ENCODE measurements at regions not wholly inside any gene's neighbourhood (a gene's known extent, or its start where the extent isn't known, plus 50 kb on each side); places are given as distances from the start of the nearest gene placed in this dataset.

GRCh38 chr4:28225050-28225449, 1364.4 kb downstream of the STIM2 start:
- Histone ChIP-seq H3K4me1 (no peaks in the 10 kb centered on the region), H3K27me3 (no peaks in the 10 kb centered on the region), H3K27ac (no peak overlapping the region), H3K36me3 (no peaks in the 10 kb centered on the region), H3K9me3 (no peaks in the 10 kb centered on the region), H3K4me3 (no peak overlapping the region)
- intact Hi-C loops (cut with DNase I), result no loop called here
- peak in 1 of 12 donors; percentile 9 for TF ChIP-seq CTCF (IDR thresholded peaks at IDR 0.05)
- no peak for TF ChIP-seq POLR2A (IDR thresholded peaks at IDR 0.05)
- ATAC-seq (no peak), DNase-seq (no peak)
- 72 to 79% (median 76%) methylated on average over 2 of the region's 2 CpGs for WGBS, 4 donors

DNA sequence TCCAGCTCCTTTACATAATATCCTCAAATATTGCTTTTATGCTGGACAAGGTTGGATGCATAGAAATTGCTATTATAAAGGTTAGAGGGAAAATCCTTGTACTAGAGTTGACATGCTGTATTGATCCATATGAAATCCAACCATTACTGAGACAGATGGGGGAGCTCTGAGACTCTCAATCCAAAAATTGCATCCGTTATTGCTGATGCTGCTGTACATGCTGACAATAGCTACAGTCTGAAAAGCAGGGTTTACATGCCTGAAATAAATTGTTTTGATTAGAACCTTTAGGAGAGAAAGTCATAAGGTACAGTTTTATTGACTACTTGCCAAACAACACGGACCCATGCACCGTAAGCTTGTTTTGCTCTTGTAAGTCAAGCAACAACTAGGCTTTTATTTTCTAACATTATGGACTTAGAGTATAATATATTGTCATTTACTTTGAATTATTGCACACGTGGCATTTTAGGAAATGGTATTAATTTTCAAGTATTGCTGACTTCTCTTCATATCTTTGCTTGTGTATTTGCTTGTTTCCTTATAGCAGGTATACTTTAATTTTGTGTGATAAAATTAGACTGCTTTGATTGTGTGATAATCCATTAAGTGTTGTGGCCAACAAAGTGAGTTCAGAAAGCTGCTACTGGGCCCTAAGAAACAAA, 1365.2 kb downstream of the STIM2 start:
- Histone ChIP-seq H3K27ac (no peak overlapping the region), H3K4me1 (no peaks in the 10 kb centered on the region), H3K36me3 (no peaks in the 10 kb centered on the region), H3K27me3 (no peaks in the 10 kb centered on the region), H3K4me3 (no peak overlapping the region), H3K9me3 (no peaks in the 10 kb centered on the region)
- DNase-seq (no peak), ATAC-seq (no peak)
- no peak for TF ChIP-seq CTCF (IDR thresholded peaks at IDR 0.05)
- no peak for TF ChIP-seq POLR2A (IDR thresholded peaks at IDR 0.05)
- intact Hi-C loops (cut with DNase I), result no loop called here
- WGBS, 4 donors, result 59 to 68% (median 63%) methylated on average over 4 of the region's 4 CpGs

DNA sequence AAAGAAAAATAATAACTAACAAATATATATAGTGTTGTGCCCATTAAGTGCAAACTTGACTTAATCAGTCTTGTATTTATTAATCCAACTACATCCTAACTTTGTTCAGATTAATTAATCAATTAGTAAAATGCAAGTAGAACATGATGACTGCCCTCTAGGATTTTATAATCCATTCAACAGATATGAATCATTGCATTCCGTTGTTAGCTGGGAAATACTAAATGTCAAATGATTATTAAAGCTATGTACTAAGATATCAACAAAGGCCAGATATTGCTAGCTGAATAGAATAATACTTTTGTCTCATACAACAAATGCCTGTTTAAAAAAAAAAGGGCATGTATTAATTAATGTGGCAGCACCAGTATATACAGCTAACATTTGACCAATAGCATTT, 1366.3 kb downstream of the STIM2 start:
- intact Hi-C loops (cut with DNase I), result no loop called here

DNA sequence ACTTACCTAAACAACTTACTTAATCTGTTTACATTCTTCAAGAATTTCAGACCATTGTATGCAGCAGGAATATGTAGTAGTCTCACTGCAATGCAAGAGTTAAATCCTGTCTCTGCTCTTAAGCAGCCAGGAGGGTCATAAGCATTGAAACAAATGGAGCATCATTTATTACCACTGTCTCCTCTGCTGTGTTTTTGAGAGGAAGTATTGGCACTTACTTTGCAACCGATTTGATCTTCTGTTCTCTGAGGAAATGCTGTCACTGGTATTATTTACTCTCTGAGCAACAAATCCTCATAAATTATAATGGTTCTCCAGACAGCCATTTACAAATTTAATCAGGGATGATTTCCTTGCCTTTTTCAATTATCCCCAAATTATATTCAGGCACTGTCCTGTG, 1367.1 kb downstream of the STIM2 start:
- WGBS, 4 donors, result 32 to 53% (median 41%) methylated on average over 1 of the region's 1 CpG
- Histone ChIP-seq H3K27me3 (no peaks in the 10 kb centered on the region), H3K9me3 (no peaks in the 10 kb centered on the region), H3K36me3 (no peaks in the 10 kb centered on the region), H3K4me3 (no peak overlapping the region), H3K4me1 (no peaks in the 10 kb centered on the region), H3K27ac (no peak overlapping the region)
- no peak for DNase-seq
- intact Hi-C loops (cut with DNase I), result no loop called here
- ATAC-seq, result no peak
- no peak for TF ChIP-seq POLR2A (IDR thresholded peaks at IDR 0.05)
- no peak for TF ChIP-seq CTCF (IDR thresholded peaks at IDR 0.05)

More for the DNA sequence above, 1366.3 kb downstream of the STIM2 start:
- no peak for DNase-seq
- no peak for ATAC-seq
- Histone ChIP-seq H3K9me3 (no peaks in the 10 kb centered on the region), H3K36me3 (no peaks in the 10 kb centered on the region), H3K4me3 (no peak overlapping the region), H3K4me1 (no peaks in the 10 kb centered on the region), H3K27ac (no peak overlapping the region), H3K27me3 (no peaks in the 10 kb centered on the region)
- WGBS, 4 donors, result 25 to 58% (median 30%) methylated on average over 1 of the region's 1 CpG
- TF ChIP-seq CTCF (IDR thresholded peaks at IDR 0.05) (no peak), POLR2A (IDR thresholded peaks at IDR 0.05) (no peak)

Data from heart left ventricle (tissue), 16 donors.